ENCODE measurements at regions not wholly inside any gene's neighbourhood (a gene's known extent, or its start where the extent isn't known, plus 50 kb on each side); places are given as distances from the start of the nearest gene placed in this dataset.

DNA sequence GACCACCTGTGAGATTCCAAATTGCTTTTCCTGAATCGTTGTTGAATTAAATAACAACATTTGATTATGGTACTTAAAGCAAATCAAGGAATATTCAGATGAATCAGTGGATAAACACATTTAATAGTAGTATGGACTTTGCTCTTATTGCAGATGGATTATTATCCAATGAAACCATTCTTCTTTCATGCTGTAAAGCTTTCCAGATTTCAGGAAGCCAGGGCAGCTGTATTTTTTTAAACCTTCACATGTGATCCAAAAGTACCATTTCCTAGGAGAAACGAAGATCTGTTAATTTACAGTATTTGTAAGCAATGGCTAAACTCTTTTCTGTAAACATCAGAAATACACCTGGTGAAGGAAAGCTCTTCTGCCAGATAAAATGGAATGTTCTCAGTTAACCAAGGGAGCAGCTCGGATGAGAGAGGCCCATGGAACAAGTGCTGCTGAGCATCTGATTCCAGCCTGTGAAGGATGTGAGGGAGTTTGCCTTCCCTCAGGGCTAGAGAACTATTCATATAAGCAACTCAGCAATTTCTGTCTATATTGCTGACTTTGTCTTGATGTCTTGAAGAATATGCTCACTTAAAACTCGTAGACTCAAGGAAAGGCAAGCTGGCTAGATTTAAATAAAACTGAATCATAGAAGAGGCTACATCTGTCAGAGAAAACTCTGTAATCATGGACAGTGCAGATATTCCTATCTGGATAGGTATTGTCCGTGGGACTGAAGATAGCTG is 94.4 kb upstream of the LIMCH1 start:
- TF ChIP-seq POLR2AphosphoS5 (IDR thresholded peaks at IDR 0.05): no peak
- TF ChIP-seq POLR2A (IDR thresholded peaks at IDR 0.05): no peak
- TF ChIP-seq, protein P1, sequence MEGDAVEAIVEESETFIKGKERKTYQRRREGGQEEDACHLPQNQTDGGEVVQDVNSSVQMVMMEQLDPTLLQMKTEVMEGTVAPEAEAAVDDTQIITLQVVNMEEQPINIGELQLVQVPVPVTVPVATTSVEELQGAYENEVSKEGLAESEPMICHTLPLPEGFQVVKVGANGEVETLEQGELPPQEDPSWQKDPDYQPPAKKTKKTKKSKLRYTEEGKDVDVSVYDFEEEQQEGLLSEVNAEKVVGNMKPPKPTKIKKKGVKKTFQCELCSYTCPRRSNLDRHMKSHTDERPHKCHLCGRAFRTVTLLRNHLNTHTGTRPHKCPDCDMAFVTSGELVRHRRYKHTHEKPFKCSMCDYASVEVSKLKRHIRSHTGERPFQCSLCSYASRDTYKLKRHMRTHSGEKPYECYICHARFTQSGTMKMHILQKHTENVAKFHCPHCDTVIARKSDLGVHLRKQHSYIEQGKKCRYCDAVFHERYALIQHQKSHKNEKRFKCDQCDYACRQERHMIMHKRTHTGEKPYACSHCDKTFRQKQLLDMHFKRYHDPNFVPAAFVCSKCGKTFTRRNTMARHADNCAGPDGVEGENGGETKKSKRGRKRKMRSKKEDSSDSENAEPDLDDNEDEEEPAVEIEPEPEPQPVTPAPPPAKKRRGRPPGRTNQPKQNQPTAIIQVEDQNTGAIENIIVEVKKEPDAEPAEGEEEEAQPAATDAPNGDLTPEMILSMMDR (IDR thresholded peaks at IDR 0.05): no peak
- Histone ChIP-seq H3K4me3 (no peak overlapping the region), H3K9me3 (no peaks in the 10 kb centered on the region), H3K27ac (no peak overlapping the region), H3K36me3 (no peaks in the 10 kb centered on the region), H3K4me1 (replicated peaks) (peaks cover 7% of the 10 kb centered on the region), H3K27me3 (replicated peaks; ENCODE audit: insufficient read depth) (no peaks in the 10 kb centered on the region)
- intact Hi-C loops (cut with DNase I): no loop called here
- no peak for DNase-seq (ENCODE audit: low spot score)
- 64% methylated on average over 5 of the region's 5 CpGs for WGBS

GRCh38 chr4:41446391-41446790 is 91.6 kb upstream of the LIMCH1 start:
- Histone ChIP-seq H3K27me3 (replicated peaks; ENCODE audit: insufficient read depth) (no peaks in the 10 kb centered on the region), H3K4me3 (no peak overlapping the region), H3K36me3 (no peaks in the 10 kb centered on the region), H3K27ac (peak overlapping the region in 1 of 2 donors; percentile 17), H3K4me1 (replicated peaks) (peaks cover 7% of the 10 kb centered on the region), H3K9me3 (no peaks in the 10 kb centered on the region)
- intact Hi-C loops (cut with DNase I): no loop called here
- TF ChIP-seq, protein P1 (IDR thresholded peaks at IDR 0.05): no peak
- TF ChIP-seq POLR2AphosphoS5 (IDR thresholded peaks at IDR 0.05) (no peak), POLR2A (IDR thresholded peaks at IDR 0.05) (no peak)
- 54% methylated on average over 1 of the region's 1 CpG for WGBS
- DNase-seq (ENCODE audit: low spot score): no peak

- Histone ChIP-seq H3K9me3 (no peaks in the 10 kb centered on the region), H3K4me3 (no peak overlapping the region), H3K36me3 (no peaks in the 10 kb centered on the region), H3K4me1 (replicated peaks) (peaks cover 8% of the 10 kb centered on the region), H3K27ac (no peak overlapping the region), H3K27me3 (replicated peaks; ENCODE audit: insufficient read depth) (no peaks in the 10 kb centered on the region)
- no peak for DNase-seq (ENCODE audit: low spot score)
- no peak for TF ChIP-seq POLR2AphosphoS5 (IDR thresholded peaks at IDR 0.05)
- TF ChIP-seq, protein P1 (IDR thresholded peaks at IDR 0.05): no peak
- TF ChIP-seq POLR2A (IDR thresholded peaks at IDR 0.05): no peak
- intact Hi-C loops (cut with DNase I): no loop called here
- 96% methylated on average over 11 of the region's 11 CpGs for WGBS
Measured at GRCh38 chr4:41446981-41447725, 90.8 kb upstream of the LIMCH1 start.

DNA sequence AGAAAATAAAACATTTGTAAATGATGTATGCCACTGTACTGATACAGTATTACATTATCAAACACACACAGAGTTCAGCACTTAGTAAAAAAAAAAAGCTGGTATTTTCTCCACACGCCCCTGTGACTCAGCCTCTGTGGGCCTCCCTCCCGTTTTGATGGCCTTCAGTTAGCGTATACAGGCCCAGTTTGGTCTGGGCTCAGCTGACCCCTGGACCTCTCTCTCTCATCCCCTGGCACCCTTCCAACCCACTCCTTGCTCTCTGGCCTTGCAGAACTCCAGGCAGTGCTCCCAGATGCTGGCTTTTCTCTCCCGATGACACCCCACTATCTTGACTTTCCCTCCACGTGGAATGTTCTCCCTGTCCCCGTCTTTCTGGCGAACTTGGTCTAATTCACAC is 89.0 kb upstream of the LIMCH1 start:
- intact Hi-C loops (cut with DNase I): no loop called here
- WGBS: 76% methylated on average over 7 of the region's 7 CpGs

More for the DNA sequence above, 89.0 kb upstream of the LIMCH1 start:
- Histone ChIP-seq H3K27me3 (replicated peaks; ENCODE audit: insufficient read depth) (no peaks in the 10 kb centered on the region), H3K4me3 (no peak overlapping the region), H3K4me1 (replicated peaks) (peaks cover 9% of the 10 kb centered on the region), H3K9me3 (no peaks in the 10 kb centered on the region), H3K27ac (no peak overlapping the region), H3K36me3 (no peaks in the 10 kb centered on the region)
- DNase-seq (ENCODE audit: low spot score): no peak
- no peak for TF ChIP-seq POLR2AphosphoS5 (IDR thresholded peaks at IDR 0.05)
- TF ChIP-seq, protein P1 (IDR thresholded peaks at IDR 0.05): no peak
- no peak for TF ChIP-seq POLR2A (IDR thresholded peaks at IDR 0.05)

All from prostate gland (tissue), 2 donors.